Esophagus muscularis mucosa (tissue), 2 donors: ENCODE measurements at regions not wholly inside any gene's neighbourhood (a gene's known extent, or its start where the extent isn't known, plus 50 kb on each side); places are given as distances from the start of the nearest gene placed in this dataset.

Experiments
- EP300 ChIP-seq: sonication (generic); formaldehyde crosslinking; IDR thresholded peaks from one replicate; pipeline ENCODE4 v1.6.1; 2017; ENCODE audit warnings: antibody characterized with exemption
- POLR2A ChIP-seq: fragments of 450-650 bp; IDR thresholded peaks from one replicate; pipeline ENCODE4 v1.6.1; 2017; ENCODE audit warnings: antibody characterized with exemption, moderate library complexity, mild to moderate bottlenecking, low read depth

GRCh38 chr3:159831466-159831865, 157.2 kb upstream of the IL12A start:
- no peak for TF ChIP-seq POLR2A
- TF ChIP-seq EP300 = no peak
